ENCODE measurements at regions not wholly inside any gene's neighbourhood (a gene's known extent, or its start where the extent isn't known, plus 50 kb on each side); places are given as distances from the start of the nearest gene placed in this dataset.
"Not testable (repeated sequence)": the region's sequence is repeated elsewhere in the genome, so short reads cannot be mapped to it uniquely, and the experiment has no call there.

DNA sequence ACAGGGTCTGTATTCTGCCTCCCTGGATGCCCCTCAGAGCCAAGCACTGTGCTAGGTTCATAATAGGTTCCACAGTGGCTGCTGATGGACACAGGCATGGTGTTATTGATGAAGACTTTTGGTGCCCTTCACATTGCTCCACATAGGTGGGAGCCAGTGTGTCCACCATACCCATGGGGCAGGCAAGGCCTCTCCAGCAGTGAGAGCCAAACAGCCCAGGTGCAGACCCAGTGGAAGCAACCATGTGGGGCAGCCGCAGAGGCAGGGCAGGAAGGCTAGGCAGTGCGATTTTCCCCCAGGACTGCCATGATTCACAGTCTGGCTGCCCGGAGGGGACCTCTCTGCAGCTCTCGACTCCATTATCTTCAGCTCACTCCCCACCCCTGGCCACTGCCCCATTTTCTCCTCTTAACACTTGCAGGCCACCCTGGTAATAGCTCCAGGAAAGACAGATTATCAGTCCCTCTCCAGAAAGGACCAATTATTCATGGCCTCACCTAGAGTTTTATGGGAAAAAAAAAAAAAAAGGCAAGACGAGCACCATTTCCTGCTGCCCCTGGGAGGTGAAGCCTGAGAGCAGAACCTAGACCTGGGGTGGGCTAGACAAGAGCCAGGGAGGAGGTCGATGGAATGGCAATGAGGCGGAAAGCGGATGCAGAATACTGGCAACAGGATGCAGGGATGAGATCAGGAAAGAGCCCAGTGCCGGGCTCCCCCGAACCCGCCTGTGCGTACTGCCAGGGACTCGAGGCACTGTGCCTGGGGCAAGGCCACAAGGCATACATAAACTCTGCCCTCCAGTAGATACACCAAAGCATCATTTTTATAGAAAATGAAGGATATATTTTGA, 343.0 kb upstream of the NCAM1 start:
- no peak for DNase-seq (ENCODE audit: low read depth)

DNA sequence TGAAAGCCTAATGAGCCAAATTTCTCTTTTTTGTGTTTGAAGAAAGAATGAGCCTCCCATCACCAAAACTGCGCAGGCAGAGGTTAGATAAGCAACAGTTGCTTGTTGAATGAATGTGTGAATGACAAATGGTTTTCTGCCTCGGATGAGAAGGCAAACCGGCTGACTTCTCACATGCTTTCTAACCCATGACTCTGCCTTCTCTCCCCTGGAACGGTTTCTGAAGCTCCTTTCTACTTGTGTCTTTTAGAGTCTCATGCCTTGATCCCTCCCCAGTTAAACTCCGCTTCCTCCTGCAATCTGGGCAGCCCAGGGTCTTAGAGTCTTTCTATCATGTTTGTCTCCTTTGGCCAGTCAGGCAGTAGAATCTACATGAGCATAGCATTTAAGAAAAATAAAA, 342.1 kb upstream of the NCAM1 start:
- no peak for DNase-seq (ENCODE audit: low read depth)

DNA sequence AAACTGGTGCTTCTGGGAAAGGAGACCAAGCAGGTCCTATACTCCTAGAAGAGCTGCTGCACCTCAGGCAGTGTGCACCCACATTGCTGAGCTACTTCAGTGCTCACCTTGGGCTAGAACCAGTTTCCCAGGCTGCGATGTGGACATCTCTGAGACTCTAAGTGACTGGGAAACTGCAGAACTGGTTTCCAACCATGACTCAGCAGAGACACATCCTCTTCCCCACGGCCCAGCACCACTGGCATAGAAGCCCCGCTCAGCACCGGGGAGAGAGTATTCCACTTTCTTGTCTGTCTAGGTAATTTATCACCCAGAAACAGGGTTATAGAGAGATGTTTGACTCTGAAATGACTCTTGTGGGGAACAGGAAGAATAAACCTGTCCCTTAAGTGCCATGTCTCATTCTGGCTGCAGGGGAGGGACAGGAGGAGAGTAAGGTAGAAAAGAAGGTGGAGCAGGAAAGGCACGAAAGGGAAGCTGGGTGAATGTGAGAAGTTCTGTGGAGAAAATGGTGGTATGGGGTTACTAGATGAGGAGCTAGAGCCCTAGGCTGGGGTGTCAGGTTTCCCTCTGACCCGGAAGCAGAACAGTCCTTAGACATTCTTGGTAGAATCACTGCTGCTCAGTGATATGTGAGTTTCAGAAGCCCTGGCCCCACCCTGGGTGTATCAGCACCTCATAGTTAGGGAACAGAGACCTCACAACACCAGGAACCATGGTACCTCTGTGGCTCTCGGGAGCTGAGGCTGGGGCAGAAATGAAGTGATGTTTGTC, 340.4 kb upstream of the NCAM1 start:
- no peak for DNase-seq (ENCODE audit: low read depth)

DNA sequence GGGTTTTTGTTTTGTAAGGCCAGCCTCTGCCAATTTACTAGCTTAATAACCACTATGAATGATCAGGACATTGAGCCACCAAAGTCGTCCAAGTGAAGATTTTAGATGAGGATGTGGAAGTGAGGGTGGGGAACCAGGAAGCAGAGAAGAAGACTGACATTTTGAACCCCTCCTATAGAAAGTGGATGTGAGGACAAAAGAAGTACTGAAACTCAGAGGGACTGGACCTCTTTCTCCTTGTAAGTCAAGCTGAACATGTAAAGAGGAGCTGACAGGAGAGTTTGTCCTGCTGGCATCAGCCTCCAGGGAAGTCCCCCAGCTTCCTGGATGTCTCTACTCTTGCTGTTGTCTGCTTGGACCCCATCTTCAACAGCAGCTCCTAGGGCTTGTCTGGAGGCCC, 338.2 kb upstream of the NCAM1 start:
- DNase-seq (ENCODE audit: low read depth) = no peak

- no peak for DNase-seq (ENCODE audit: low read depth)
Observed at GRCh38 chr11:112624431-112624830, 336.8 kb upstream of the NCAM1 start.

GRCh38 chr11:112624971-112625370, 336.2 kb upstream of the NCAM1 start:
- not testable (repeated sequence) for DNase-seq (ENCODE audit: low read depth)

DNA sequence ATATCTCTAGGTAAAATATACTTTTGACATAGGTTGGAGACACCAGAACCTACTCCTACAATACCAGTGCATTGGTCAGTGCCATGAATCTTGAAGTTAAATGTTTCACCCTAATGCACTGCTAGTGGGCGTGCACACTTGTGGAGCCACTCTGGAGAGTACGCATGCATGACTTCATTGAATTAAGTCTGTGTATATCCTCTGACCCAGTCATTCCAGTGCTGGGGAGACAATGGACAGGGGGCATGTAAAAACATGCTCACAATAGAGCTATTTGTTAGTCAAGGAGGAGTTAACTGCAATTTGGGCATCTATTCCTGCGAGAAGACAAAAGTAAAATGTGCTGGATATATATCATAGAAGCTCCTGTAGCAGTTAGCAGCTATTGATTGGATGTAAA, 335.4 kb upstream of the NCAM1 start:
- no peak for DNase-seq (ENCODE audit: low read depth)

DNA sequence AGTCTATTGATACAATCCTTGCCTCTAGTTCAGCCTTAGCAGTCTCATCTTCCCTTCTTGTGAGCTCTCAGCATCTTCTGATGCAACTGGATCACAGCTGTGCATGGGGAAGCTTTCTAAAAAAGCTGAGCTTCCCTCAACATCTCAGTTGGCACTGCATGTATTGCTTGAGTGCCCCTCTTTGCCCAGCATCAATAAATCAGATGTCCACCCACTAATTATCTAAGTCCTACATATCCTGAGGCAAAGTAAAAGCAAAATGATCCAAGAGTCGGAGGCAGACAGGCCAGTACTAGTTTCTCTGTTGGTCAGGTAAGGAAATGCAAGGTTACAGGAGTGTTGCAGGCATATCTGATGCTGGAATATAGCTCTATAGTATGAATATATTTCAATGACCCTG, 334.5 kb upstream of the NCAM1 start:
- no peak for DNase-seq (ENCODE audit: low read depth)

- DNase-seq (ENCODE audit: low read depth) = no peak
Observed at GRCh38 chr11:112627588-112628045, 333.6 kb upstream of the NCAM1 start.

- no peak for DNase-seq (ENCODE audit: low read depth)
Observed at GRCh38 chr11:112628676-112629075, 332.5 kb upstream of the NCAM1 start.

- DNase-seq (ENCODE audit: low read depth) = no peak
Observed at GRCh38 chr11:112630496-112630895, 330.7 kb upstream of the NCAM1 start.

DNA sequence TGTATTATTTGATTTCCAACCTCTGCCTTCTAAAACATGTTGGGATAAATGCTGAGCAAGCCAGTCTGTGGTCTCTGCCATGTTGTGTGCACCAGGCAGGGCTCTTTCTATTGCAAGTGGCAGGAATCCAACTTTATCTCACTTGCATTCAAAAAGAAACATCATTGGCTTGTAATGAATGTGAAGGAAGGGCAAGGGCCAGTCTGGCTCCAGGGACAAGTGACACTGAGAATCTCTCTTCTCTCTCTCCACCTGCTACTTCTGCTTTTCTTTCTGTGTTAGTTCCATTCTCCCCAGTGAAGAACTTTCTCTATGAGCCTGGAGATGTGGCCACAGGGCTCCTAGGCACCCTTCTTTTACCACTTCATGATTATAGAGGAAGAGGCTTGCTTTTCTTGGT, 329.9 kb upstream of the NCAM1 start:
- DNase-seq (ENCODE audit: low read depth) = no peak

- no peak for DNase-seq (ENCODE audit: low read depth)
Observed at GRCh38 chr11:112632866-112633505, 328.2 kb upstream of the NCAM1 start.

DNA sequence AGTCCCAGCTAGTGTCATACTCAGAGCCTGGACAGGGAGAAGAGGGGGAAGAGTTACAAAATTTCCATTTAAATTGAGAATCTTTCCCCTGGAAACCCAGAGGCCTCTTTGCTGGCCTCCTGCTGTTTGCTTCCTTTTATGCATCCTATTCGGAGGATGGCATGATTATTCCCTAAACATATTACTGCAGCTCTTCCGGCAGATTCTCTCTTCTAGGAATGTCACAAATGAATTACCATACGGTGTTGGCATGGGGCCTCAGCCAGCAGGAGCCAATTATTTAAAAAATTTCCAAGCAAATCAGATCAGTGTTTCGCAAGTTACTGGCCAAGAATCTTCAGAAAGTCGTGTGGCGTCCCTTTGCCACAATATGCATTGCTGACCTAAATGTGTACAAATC, 326.7 kb upstream of the NCAM1 start:
- no peak for DNase-seq (ENCODE audit: low read depth)

GRCh38 chr11:112634995-112635737, 326.1 kb upstream of the NCAM1 start:
- DNase-seq (ENCODE audit: low read depth) = no peak

GRCh38 chr11:112637076-112637475, 324.1 kb upstream of the NCAM1 start:
- no peak for DNase-seq (ENCODE audit: low read depth)

GRCh38 chr11:112637876-112638275, 323.3 kb upstream of the NCAM1 start:
- no peak for DNase-seq (ENCODE audit: low read depth)

GRCh38 chr11:112639469-112639868, 321.8 kb upstream of the NCAM1 start:
- no peak for DNase-seq (ENCODE audit: low read depth)

DNA sequence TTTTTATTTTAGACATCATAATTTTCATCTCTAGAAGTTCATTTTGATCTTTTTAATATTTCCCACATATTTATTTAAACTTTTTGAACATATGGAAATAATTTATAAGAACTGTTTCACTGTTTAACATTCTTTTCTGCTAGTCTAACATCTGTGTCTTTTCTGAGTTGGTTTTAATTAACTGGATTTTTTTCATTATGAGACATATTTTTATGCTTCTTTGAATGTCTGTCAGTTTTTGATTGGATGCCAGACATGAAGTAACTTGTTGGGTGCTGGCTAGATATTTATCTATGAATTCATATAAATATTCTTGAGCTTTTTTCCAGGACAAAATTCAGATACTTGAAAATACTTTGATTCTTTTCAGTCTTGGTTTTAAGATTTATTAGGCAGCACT, 317.8 kb upstream of the NCAM1 start:
- DNase-seq (ENCODE audit: low read depth) = no peak

DNA sequence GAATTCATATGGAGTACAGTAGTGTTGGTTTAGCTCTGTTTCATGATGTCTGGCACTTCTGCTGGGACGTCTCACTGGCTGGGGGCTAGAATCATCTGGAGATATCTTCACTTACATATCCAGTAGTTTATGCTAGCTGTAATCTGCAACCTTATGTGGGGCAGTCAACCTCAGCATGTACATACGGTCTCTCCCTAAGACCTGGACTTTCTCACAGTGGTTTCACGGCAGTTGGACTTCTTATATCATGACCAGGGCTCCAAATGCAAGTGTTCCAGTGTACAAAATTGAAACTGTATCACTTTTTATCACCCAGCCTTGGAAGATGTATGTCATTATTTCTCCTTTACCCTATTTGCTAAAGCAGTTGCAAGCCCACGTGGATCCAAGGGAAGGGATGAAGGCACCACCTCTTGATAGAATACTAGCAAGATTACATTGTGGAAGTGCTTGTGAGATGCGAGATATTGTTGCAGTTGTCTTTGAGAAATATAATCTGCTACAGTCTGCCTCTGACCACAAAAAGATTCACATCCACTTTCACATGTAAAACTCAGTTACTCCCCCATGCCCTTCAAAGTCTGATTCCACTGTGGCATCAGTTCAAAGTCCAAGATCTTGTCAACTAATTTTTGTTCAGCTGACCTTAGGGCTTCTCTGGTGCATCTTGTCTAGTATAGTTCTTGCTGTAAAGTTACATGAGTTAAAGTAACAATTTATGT, 316.6 kb upstream of the NCAM1 start:
- DNase-seq (ENCODE audit: low read depth) = no peak

GRCh38 chr11:112649856-112650255, 311.4 kb upstream of the NCAM1 start:
- no peak for DNase-seq (ENCODE audit: low read depth)

Data from activated T-cell treated with anti-CD3 and anti-CD28 coated beads for 24 hours (primary cell).